Kidney epithelial cell (primary cell): ENCODE measurements at regions not wholly inside any gene's neighbourhood (a gene's known extent, or its start where the extent isn't known, plus 50 kb on each side); places are given as distances from the start of the nearest gene placed in this dataset.

Source experiments
- DNase-seq: peaks from one replicate; pipeline ENCODE4 v3.0.0-alpha.2; 2010; ENCODE audit warnings: low read depth
- H3K27me3 ChIP-seq: 2 replicates; pipeline ENCODE4 v1.6.0; 2011; ENCODE audit warnings: low read length; ENCODE audit not compliant: control insufficient read depth, insufficient read depth
- H3K36me3 ChIP-seq: 2 replicates; pipeline ENCODE4 v1.5.1; 2011; ENCODE audit warnings: low read length; ENCODE audit not compliant: control insufficient read depth, insufficient read depth
- H3K4me3 ChIP-seq: 2 replicates; pipeline ENCODE4 v1.5.1; 2011; ENCODE audit warnings: low read depth, mild to moderate bottlenecking, control low read depth, low read length
- TF ChIP-seq, protein P1 (sequence below): IDR thresholded peaks from 2 replicates; pipeline ENCODE4 v1.5.1; 2011; ENCODE audit warnings: mild to moderate bottlenecking, moderate library complexity, low read length, control low read depth, inconsistent platforms; ENCODE audit not compliant: insufficient read depth, poor library complexity, severe bottlenecking

- TF ChIP-seq, protein P1, sequence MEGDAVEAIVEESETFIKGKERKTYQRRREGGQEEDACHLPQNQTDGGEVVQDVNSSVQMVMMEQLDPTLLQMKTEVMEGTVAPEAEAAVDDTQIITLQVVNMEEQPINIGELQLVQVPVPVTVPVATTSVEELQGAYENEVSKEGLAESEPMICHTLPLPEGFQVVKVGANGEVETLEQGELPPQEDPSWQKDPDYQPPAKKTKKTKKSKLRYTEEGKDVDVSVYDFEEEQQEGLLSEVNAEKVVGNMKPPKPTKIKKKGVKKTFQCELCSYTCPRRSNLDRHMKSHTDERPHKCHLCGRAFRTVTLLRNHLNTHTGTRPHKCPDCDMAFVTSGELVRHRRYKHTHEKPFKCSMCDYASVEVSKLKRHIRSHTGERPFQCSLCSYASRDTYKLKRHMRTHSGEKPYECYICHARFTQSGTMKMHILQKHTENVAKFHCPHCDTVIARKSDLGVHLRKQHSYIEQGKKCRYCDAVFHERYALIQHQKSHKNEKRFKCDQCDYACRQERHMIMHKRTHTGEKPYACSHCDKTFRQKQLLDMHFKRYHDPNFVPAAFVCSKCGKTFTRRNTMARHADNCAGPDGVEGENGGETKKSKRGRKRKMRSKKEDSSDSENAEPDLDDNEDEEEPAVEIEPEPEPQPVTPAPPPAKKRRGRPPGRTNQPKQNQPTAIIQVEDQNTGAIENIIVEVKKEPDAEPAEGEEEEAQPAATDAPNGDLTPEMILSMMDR = no peak
- Histone ChIP-seq H3K27me3 (no peaks in the 10 kb centered on the region), H3K4me3 (no peak overlapping the region), H3K36me3 (no peaks in the 10 kb centered on the region)
- DNase-seq = no peak
These were observed 73.5 kb downstream of the GLUD2 start for GRCh38 chrX:121120690-121121605.

DNA sequence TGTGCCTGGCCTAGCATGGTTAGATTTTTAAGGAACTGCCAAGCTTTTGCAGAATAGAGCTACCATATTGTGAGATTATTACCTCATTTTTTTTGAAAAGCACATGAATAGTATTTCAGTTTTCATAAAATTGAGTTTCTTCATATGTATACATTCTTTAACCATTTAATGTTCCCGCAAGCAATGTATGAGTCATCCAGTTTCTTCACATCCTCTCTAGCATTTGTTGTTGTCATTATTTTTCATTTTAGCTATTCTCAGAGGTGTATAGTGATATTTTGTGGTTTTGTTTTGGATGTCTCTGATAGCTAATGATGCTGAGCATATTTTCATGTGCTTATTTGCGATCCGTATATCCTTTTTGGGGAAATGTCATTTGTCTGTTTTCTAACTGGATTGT is 74.9 kb downstream of the GLUD2 start:
- H3K27me3 ChIP-seq = no peaks in the 10 kb centered on the region
- no peaks in the 10 kb centered on the region for H3K36me3 ChIP-seq
- H3K4me3 ChIP-seq = no peak overlapping the region
- TF ChIP-seq, protein P1 = no peak
- DNase-seq = no peak

DNA sequence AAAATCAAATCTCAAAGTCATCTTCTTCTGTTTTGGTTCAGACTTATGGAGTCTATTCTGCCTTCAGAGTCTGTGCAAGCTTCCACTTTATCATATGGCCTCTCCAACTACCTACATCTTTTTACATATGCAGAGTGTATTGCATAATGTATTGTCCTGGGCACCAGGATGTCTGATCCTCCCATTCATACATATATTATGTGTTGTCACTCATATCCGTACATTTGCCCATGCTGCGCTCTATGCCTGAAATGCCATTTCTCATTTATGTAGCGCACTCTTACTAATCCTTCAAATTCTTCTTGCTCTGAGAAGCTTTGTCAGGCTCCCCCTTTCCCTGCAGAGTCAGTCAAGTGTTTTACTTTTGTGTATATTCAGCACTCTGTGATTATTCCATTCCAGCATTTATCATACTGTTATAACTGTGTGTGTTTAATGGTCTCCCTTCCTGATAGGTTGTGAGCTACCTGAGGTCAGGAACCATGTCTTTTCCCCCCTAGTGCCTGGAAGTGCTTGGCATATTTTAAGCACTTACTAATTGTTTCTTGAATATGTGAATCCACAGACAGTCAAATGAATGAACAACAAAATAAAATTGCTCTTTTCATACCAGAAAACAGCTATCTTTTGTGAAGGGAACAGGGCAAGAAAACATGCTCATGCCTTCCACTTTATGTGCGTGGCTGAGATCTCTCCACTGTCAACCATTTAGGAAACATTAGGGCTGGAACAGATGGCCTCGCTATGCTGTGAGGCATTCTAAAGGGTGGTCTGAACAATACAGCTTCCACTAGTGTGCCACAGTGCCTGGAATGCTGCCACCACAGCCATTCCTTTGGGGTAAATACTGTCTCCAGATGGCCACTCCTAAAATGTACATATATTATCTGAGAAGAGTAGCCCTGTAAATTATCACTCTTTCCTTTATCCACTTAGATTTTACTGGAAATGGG is 81.8 kb downstream of the GLUD2 start:
- TF ChIP-seq, protein P1 = no peak
- Histone ChIP-seq H3K36me3 (no peaks in the 10 kb centered on the region), H3K27me3 (no peaks in the 10 kb centered on the region), H3K4me3 (no peak overlapping the region)
- no peak for DNase-seq

DNA sequence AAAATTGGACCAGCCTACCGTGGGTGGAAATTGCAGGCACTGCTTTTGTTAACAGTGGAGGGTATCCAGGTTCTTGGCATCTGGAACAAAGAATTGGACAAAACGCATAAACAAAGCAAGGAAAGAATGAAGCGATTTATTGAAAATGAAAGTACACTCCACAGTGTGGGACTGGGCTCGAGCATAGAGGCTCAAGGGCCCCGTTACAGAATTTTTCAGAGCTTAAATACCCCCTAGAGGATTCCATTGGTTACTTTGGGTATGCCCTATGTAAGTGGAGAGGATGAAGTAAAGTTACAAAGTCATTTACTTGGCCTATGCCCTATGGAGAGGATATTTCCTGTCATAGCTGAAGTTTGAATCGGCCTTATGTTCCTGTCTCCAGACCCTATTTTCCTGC is 85.3 kb downstream of the GLUD2 start:
- TF ChIP-seq, protein P1 = no peak
- Histone ChIP-seq H3K4me3 (no peak overlapping the region), H3K36me3 (no peaks in the 10 kb centered on the region), H3K27me3 (no peaks in the 10 kb centered on the region)
- no peak for DNase-seq

- no peak for DNase-seq
- no peaks in the 10 kb centered on the region for H3K27me3 ChIP-seq
- no peak overlapping the region for H3K4me3 ChIP-seq
- TF ChIP-seq, protein P1 = no peak
- no peaks in the 10 kb centered on the region for H3K36me3 ChIP-seq
These were observed 88.2 kb downstream of the GLUD2 start for GRCh38 chrX:121135488-121136207.
